ENCODE measurements at regions not wholly inside any gene's neighbourhood (a gene's known extent, or its start where the extent isn't known, plus 50 kb on each side); places are given as distances from the start of the nearest gene placed in this dataset.
"Not testable (repeated sequence)": the region's sequence is repeated elsewhere in the genome, so short reads cannot be mapped to it uniquely, and the experiment has no call there.

GRCh38 chr7:45268013-45268412, 110.4 kb downstream of the RAMP3 start:
- no peak for DNase-seq

GRCh38 chr7:45269192-45269591, 111.6 kb downstream of the RAMP3 start:
- DNase-seq = no peak

- DNase-seq = no peak
Observed at GRCh38 chr7:45278763-45279398, 121.3 kb downstream of the RAMP3 start.

GRCh38 chr7:45289611-45290010, 132.0 kb downstream of the RAMP3 start:
- DNase-seq = not testable (repeated sequence)

GRCh38 chr7:45290880-45291279, 133.3 kb downstream of the RAMP3 start:
- DNase-seq = no peak

GRCh38 chr7:45292481-45292880, 134.9 kb downstream of the RAMP3 start:
- DNase-seq = no peak

- no peak for DNase-seq
Observed at GRCh38 chr7:45293295-45293942, 135.8 kb downstream of the RAMP3 start.

GRCh38 chr7:45294559-45294958, 137.0 kb downstream of the RAMP3 start:
- DNase-seq = no peak

- peak; percentile 13 for DNase-seq
Observed at GRCh38 chr7:45295222-45295621, 137.6 kb downstream of the RAMP3 start.

GRCh38 chr7:45296748-45297147, 139.2 kb downstream of the RAMP3 start:
- no peak for DNase-seq

GRCh38 chr7:45306752-45307305, 149.2 kb downstream of the RAMP3 start:
- no peak for DNase-seq

GRCh38 chr7:45311597-45311996, 154.0 kb downstream of the RAMP3 start:
- no peak for DNase-seq

- DNase-seq = not testable (repeated sequence)
Observed at GRCh38 chr7:45315512-45315911, 157.9 kb downstream of the RAMP3 start.

GRCh38 chr7:45324683-45325237, 167.2 kb downstream of the RAMP3 start:
- peak; percentile 1 for DNase-seq

GRCh38 chr7:45325378-45325777, 167.8 kb downstream of the RAMP3 start:
- no peak for DNase-seq

GRCh38 chr7:45328403-45328981, 170.9 kb downstream of the RAMP3 start:
- DNase-seq = no peak

- DNase-seq = no peak
Observed at GRCh38 chr7:45331563-45331962, 174.0 kb downstream of the RAMP3 start.

GRCh38 chr7:45335024-45335423, 177.4 kb downstream of the RAMP3 start:
- not testable (repeated sequence) for DNase-seq

- no peak for DNase-seq
Observed at GRCh38 chr7:45342236-45342635, 184.6 kb downstream of the RAMP3 start.

GRCh38 chr7:45343746-45344145, 186.2 kb downstream of the RAMP3 start:
- DNase-seq = no peak

GRCh38 chr7:45347804-45348203, 190.2 kb downstream of the RAMP3 start:
- DNase-seq = no peak

GRCh38 chr7:45349090-45349489, 191.5 kb downstream of the RAMP3 start:
- DNase-seq = no peak

- DNase-seq = no peak
Observed at GRCh38 chr7:45350896-45351295, 193.3 kb downstream of the RAMP3 start.

- DNase-seq = no peak
Observed at GRCh38 chr7:45358287-45358686, 200.7 kb downstream of the RAMP3 start.

All from NCI-H2171 (cell line).